Naive B cell (primary cell): ENCODE measurements at regions not wholly inside any gene's neighbourhood (a gene's known extent, or its start where the extent isn't known, plus 50 kb on each side); places are given as distances from the start of the nearest gene placed in this dataset.

Experiments used
- ATAC-seq, 2 donors: fragments of 150-1000 bp; cut with Tn5 transposase; 2 replicates each; pipeline ENCODE4 v1.10.0; 2021; ENCODE audit warnings: low read depth in 2 of 2, mild to moderate bottlenecking in 2 of 2, moderate library complexity in 2 of 2
- DNase-seq: peaks from one replicate; pipeline ENCODE4 v3.0.0; 2022
- H3K27ac Mint-ChIP-seq, 6 donors: one replicate each; pipeline ENCODE4 v1.8.0; 2020 to 2022; ENCODE audit warnings: mild to moderate bottlenecking in 6 of 6, mixed read lengths in 6 of 6, moderate library complexity in 5 of 6, inconsistent platforms in 2 of 6
- H3K27me3 Mint-ChIP-seq, 3 donors: one replicate each; pipeline ENCODE4 v1.8.0; 2021 to 2022; ENCODE audit warnings: mixed read lengths in 3 of 3, mild to moderate bottlenecking in 1 of 3
- H3K36me3 Mint-ChIP-seq, 2 donors: one replicate each; pipeline ENCODE4 v1.8.0; 2020 to 2022; ENCODE audit warnings: mixed read lengths in 2 of 2, inconsistent platforms in 1 of 2, mild to moderate bottlenecking in 1 of 2
- H3K4me1 Mint-ChIP-seq, 3 donors: one replicate each; pipeline ENCODE4 v1.8.0; 2020 to 2022; ENCODE audit warnings: mixed read lengths in 3 of 3, inconsistent platforms in 1 of 3, mild to moderate bottlenecking in 1 of 3, moderate library complexity in 1 of 3
- H3K4me3 Mint-ChIP-seq, 8 donors: one replicate each; pipeline ENCODE4 v1.8.0; 2020 to 2022; ENCODE audit warnings: mild to moderate bottlenecking in 8 of 8, mixed read lengths in 8 of 8, moderate library complexity in 8 of 8, inconsistent platforms in 2 of 8
- H3K9me3 Mint-ChIP-seq, 7 donors: one replicate each; pipeline ENCODE4 v1.8.0; 2020 to 2022; ENCODE audit warnings: mixed read lengths in 7 of 7, mild to moderate bottlenecking in 5 of 7, inconsistent platforms in 2 of 7, moderate library complexity in 1 of 7

GRCh38 chr2:4869154-4869553 is 823.0 kb upstream of the SOX11 start:
- DNase-seq (no peak), ATAC-seq (no peak)
- Mint-ChIP-seq H3K4me3 (no peak overlapping the region), H3K27ac (no peak overlapping the region), H3K4me1 (no peaks in the 10 kb centered on the region), H3K27me3 (no peaks in the 10 kb centered on the region), H3K9me3 (peaks cover 0 to 6% (median 1%) of the 10 kb centered on the region in 7 donors), H3K36me3 (no peaks in the 10 kb centered on the region)

- DNase-seq: no peak
- no peak for ATAC-seq
- Mint-ChIP-seq H3K9me3 (peaks cover 0 to 5% (median 3%) of the 10 kb centered on the region in 7 donors), H3K27me3 (no peaks in the 10 kb centered on the region), H3K4me3 (no peak overlapping the region), H3K36me3 (no peaks in the 10 kb centered on the region), H3K4me1 (no peaks in the 10 kb centered on the region), H3K27ac (peak overlapping the region in 1 of 6 donors; percentile 88)
Measured at GRCh38 chr2:4873364-4873763, 818.8 kb upstream of the SOX11 start.

- H3K27ac Mint-ChIP-seq: no peak overlapping the region
- H3K9me3 Mint-ChIP-seq: peaks cover 0 to 5% (median 3%) of the 10 kb centered on the region in 7 donors
- H3K4me3 Mint-ChIP-seq: no peak overlapping the region
- no peaks in the 10 kb centered on the region for H3K27me3 Mint-ChIP-seq
- H3K36me3 Mint-ChIP-seq: no peaks in the 10 kb centered on the region
- no peak for DNase-seq
- H3K4me1 Mint-ChIP-seq: no peaks in the 10 kb centered on the region
- no peak for ATAC-seq
Measured at GRCh38 chr2:4873876-4874593, 818.1 kb upstream of the SOX11 start.

GRCh38 chr2:4882421-4882820 is 809.8 kb upstream of the SOX11 start:
- Mint-ChIP-seq H3K27ac (no peak overlapping the region), H3K4me1 (no peaks in the 10 kb centered on the region), H3K4me3 (no peak overlapping the region), H3K9me3 (peaks cover 0 to 9% (median 3%) of the 10 kb centered on the region in 7 donors), H3K27me3 (no peaks in the 10 kb centered on the region), H3K36me3 (no peaks in the 10 kb centered on the region)
- DNase-seq (no peak), ATAC-seq (no peak)

- Mint-ChIP-seq H3K9me3 (peaks cover 0 to 9% (median 3%) of the 10 kb centered on the region in 7 donors), H3K4me3 (no peak overlapping the region), H3K4me1 (no peaks in the 10 kb centered on the region), H3K27me3 (no peaks in the 10 kb centered on the region), H3K27ac (no peak overlapping the region), H3K36me3 (no peaks in the 10 kb centered on the region)
- no peak for DNase-seq
- no peak for ATAC-seq
Measured at GRCh38 chr2:4882941-4883340, 809.2 kb upstream of the SOX11 start.

GRCh38 chr2:4883375-4883774 is 808.8 kb upstream of the SOX11 start:
- Mint-ChIP-seq H3K4me1 (no peaks in the 10 kb centered on the region), H3K9me3 (peaks cover 0 to 9% (median 3%) of the 10 kb centered on the region in 7 donors), H3K27me3 (no peaks in the 10 kb centered on the region), H3K27ac (no peak overlapping the region), H3K36me3 (no peaks in the 10 kb centered on the region), H3K4me3 (no peak overlapping the region)
- ATAC-seq (no peak), DNase-seq (no peak)

GRCh38 chr2:4884117-4884571 is 808.0 kb upstream of the SOX11 start:
- no peak overlapping the region for H3K27ac Mint-ChIP-seq
- no peak overlapping the region for H3K4me3 Mint-ChIP-seq
- ATAC-seq (no peak), DNase-seq (no peak)
- H3K36me3 Mint-ChIP-seq: no peaks in the 10 kb centered on the region
- H3K9me3 Mint-ChIP-seq: peaks cover 0 to 9% (median 3%) of the 10 kb centered on the region in 7 donors
- no peaks in the 10 kb centered on the region for H3K27me3 Mint-ChIP-seq
- H3K4me1 Mint-ChIP-seq: no peaks in the 10 kb centered on the region

- Mint-ChIP-seq H3K4me1 (no peaks in the 10 kb centered on the region), H3K9me3 (peaks cover 0 to 5% (median 3%) of the 10 kb centered on the region in 7 donors), H3K36me3 (no peaks in the 10 kb centered on the region), H3K27ac (no peak overlapping the region), H3K4me3 (no peak overlapping the region), H3K27me3 (no peaks in the 10 kb centered on the region)
- no peak for ATAC-seq
- no peak for DNase-seq
Measured at GRCh38 chr2:4891394-4891793, 800.8 kb upstream of the SOX11 start.

- H3K27me3 Mint-ChIP-seq: no peaks in the 10 kb centered on the region
- DNase-seq (no peak), ATAC-seq (no peak)
- no peak overlapping the region for H3K4me3 Mint-ChIP-seq
- H3K36me3 Mint-ChIP-seq: no peaks in the 10 kb centered on the region
- no peaks in the 10 kb centered on the region for H3K4me1 Mint-ChIP-seq
- peaks cover 3 to 11% (median 5%) of the 10 kb centered on the region in 7 donors for H3K9me3 Mint-ChIP-seq
- H3K27ac Mint-ChIP-seq: no peak overlapping the region
Measured at GRCh38 chr2:4895371-4895770, 796.8 kb upstream of the SOX11 start.

GRCh38 chr2:4898706-4899105 is 793.5 kb upstream of the SOX11 start:
- Mint-ChIP-seq H3K4me3 (no peak overlapping the region), H3K27ac (no peak overlapping the region), H3K4me1 (no peaks in the 10 kb centered on the region), H3K9me3 (peaks cover 0 to 14% (median 8%) of the 10 kb centered on the region in 7 donors), H3K36me3 (no peaks in the 10 kb centered on the region), H3K27me3 (no peaks in the 10 kb centered on the region)
- DNase-seq: no peak
- no peak for ATAC-seq

- no peak for DNase-seq
- Mint-ChIP-seq H3K27me3 (no peaks in the 10 kb centered on the region), H3K27ac (no peak overlapping the region), H3K4me3 (no peak overlapping the region), H3K36me3 (no peaks in the 10 kb centered on the region), H3K9me3 (peaks cover 0 to 15% (median 6%) of the 10 kb centered on the region in 7 donors), H3K4me1 (no peaks in the 10 kb centered on the region)
- no peak for ATAC-seq
Measured at GRCh38 chr2:4900242-4900641, 791.9 kb upstream of the SOX11 start.

- no peaks in the 10 kb centered on the region for H3K27me3 Mint-ChIP-seq
- ATAC-seq: no peak
- no peak for DNase-seq
- no peak overlapping the region for H3K4me3 Mint-ChIP-seq
- H3K36me3 Mint-ChIP-seq: no peaks in the 10 kb centered on the region
- H3K9me3 Mint-ChIP-seq: peaks cover 0 to 15% (median 7%) of the 10 kb centered on the region in 7 donors
- no peaks in the 10 kb centered on the region for H3K4me1 Mint-ChIP-seq
- H3K27ac Mint-ChIP-seq: no peak overlapping the region
Measured at GRCh38 chr2:4900861-4901770, 791.1 kb upstream of the SOX11 start.

- Mint-ChIP-seq H3K27me3 (no peaks in the 10 kb centered on the region), H3K9me3 (peaks cover 0 to 13% (median 7%) of the 10 kb centered on the region in 7 donors), H3K36me3 (no peaks in the 10 kb centered on the region), H3K27ac (no peak overlapping the region), H3K4me3 (no peak overlapping the region), H3K4me1 (no peaks in the 10 kb centered on the region)
- no peak for DNase-seq
- no peak for ATAC-seq
Measured at GRCh38 chr2:4903656-4904348, 788.4 kb upstream of the SOX11 start.
